ENCODE measurements at regions not wholly inside any gene's neighbourhood (a gene's known extent, or its start where the extent isn't known, plus 50 kb on each side); places are given as distances from the start of the nearest gene placed in this dataset.

DNA sequence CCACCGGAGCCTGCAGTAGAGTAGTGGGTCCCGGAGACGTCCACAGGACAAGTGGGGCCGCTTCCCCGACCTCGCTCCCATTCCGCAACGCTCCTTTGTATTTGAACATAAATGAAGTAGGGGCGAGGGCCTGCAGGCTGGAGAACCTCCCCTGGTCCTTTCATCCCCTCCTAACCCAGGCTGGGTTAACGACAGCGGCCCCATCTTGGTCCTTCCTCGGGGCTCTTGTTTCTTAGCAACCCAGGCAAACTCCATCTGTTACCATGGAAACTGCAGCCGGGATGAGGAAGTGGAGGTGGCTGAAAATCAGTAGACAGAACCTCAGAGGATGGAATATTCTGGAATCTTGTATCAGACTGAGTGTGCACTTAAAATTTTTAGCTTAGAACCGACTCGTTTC, 132.6 kb upstream of the USP29 start:
- TF ChIP-seq POLR2A (IDR thresholded peaks at IDR 0.05), result no peak
- TF ChIP-seq, protein P1, sequence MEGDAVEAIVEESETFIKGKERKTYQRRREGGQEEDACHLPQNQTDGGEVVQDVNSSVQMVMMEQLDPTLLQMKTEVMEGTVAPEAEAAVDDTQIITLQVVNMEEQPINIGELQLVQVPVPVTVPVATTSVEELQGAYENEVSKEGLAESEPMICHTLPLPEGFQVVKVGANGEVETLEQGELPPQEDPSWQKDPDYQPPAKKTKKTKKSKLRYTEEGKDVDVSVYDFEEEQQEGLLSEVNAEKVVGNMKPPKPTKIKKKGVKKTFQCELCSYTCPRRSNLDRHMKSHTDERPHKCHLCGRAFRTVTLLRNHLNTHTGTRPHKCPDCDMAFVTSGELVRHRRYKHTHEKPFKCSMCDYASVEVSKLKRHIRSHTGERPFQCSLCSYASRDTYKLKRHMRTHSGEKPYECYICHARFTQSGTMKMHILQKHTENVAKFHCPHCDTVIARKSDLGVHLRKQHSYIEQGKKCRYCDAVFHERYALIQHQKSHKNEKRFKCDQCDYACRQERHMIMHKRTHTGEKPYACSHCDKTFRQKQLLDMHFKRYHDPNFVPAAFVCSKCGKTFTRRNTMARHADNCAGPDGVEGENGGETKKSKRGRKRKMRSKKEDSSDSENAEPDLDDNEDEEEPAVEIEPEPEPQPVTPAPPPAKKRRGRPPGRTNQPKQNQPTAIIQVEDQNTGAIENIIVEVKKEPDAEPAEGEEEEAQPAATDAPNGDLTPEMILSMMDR (IDR thresholded peaks at IDR 0.05), result no peak

Data from adrenal gland (tissue), 5 donors.